ENCODE measurements at regions not wholly inside any gene's neighbourhood (a gene's known extent, or its start where the extent isn't known, plus 50 kb on each side); places are given as distances from the start of the nearest gene placed in this dataset.

DNA sequence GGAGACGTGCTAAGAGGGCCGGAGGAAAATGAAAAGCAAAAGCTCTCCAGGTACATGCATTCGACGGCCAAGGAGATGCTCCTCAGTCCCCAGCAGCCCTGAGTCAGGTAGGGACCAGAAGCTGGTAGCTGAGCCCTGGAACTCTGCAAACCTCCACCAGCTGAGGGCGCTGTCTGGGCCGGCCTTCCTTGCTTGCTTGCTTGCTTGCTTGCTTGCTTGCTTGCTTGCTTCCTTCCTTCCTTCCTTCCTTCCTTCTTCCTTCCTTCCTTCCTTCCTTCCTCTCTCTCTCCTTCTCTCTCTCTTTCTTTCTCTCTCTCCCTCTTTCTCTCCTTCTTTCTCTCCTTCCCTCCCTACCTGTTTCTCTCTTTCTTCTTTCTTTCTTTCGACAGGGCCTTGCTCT lies 94.6 kb upstream of the RASGRF1 start:
- no peak for DNase-seq

DNA sequence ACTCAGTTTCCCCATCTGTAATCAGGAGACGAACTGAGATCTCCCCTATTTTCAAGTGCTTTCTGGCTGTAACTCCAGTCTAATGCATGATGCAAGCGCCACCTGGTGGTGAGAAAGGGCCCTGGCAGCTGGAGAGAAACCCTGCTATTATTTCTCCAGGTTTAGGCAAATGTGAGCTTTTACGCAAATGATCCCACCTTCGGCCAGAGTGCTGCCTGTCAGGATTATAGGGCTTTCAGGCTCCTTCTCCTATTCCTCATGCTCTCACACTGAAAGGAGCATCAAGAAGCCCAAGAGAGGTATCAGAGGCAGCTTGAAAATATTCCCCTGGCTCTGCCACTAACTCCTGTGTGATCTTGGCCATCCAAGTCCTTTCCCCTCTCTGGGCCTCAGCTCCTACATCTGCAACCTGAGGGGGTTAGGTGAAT lies 93.9 kb upstream of the RASGRF1 start:
- peak; percentile 46 for DNase-seq

DNA sequence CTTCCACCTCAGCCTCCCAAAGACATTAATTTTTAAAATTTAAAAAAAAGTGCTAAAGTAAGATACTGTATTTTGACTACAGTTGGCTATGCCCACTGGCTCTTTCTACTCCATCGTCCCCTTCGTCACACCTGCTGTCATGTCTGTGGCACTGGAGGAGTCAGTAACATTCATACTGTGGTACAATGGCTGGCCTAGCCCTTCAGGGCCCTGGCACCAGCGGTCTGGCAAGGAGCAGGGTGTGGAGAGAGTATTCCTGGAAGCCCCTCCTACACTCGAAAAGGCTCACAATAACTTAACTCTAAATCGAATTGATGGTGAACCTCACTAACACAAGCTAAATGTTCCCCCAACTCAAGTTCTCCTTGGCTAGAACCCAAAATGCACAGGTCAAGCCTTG lies 89.7 kb upstream of the RASGRF1 start:
- no peak for DNase-seq

GRCh38 chr15:79179597-79179996 lies 89.0 kb upstream of the RASGRF1 start:
- DNase-seq = no peak

GRCh38 chr15:79179108-79179561 lies 88.6 kb upstream of the RASGRF1 start:
- DNase-seq = no peak

DNA sequence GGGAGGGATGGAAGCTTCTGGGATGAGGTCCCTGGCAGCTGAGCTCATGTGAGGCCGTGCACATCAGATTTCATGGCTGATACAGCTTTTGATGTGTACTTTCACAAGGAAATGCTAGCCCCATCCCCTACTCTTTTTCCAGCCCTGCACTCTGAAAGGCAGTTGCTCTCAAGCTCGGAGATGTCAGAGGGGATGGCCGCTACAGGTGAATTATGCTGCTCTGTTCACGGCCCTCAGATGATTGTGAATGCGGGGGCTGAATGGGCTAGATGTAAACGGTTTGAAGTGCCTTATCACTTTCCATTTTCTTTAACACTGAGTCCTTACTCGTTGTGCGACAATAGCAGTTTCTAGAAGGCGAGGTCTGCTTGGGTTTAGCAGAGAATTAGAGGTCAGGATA lies 88.0 kb upstream of the RASGRF1 start:
- no peak for DNase-seq

DNA sequence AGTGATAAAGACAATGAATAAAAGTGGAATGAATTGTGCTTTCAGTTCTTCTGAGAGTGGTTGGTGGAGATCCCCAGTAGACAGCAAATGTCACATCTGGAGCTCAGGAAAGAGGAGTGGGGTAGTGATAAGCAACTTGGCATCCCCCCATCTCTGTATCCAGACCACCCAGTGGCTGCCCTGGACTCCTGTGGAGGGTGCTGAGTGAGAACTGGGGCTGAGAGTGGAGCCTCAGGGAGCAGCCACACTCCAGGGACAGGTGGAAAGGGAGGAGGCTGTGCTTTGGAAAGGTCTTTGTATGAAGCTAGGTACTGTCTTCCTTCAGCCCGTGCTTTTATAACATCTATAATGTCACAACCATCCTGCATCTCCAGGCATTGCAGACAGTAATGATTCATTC lies 85.6 kb upstream of the RASGRF1 start:
- DNase-seq = no peak

- DNase-seq = no peak
These were observed 82.4 kb upstream of the RASGRF1 start for GRCh38 chr15:79172801-79173460.

DNA sequence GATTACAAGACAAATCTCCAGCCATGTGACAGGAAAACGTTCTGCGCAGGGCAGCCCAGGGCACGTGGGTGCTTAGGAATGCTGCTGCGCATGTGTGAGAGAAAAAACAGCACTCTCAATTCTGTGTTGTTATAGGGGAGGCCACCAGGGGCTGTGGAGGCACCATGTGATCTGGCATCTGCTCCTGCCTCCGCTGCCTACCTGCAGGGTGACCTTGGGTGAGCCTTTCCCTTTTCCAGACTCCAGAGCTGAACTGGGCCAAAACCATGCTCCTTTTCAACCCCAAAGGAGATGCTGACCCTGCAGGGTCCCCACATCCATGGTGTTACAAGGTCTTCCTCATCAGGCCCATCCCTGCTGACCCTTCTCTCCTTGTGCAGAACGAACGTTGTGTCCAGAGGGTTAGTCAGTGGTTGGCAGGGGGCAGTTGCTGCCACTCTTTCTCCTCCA lies 81.5 kb upstream of the RASGRF1 start:
- DNase-seq = no peak

DNA sequence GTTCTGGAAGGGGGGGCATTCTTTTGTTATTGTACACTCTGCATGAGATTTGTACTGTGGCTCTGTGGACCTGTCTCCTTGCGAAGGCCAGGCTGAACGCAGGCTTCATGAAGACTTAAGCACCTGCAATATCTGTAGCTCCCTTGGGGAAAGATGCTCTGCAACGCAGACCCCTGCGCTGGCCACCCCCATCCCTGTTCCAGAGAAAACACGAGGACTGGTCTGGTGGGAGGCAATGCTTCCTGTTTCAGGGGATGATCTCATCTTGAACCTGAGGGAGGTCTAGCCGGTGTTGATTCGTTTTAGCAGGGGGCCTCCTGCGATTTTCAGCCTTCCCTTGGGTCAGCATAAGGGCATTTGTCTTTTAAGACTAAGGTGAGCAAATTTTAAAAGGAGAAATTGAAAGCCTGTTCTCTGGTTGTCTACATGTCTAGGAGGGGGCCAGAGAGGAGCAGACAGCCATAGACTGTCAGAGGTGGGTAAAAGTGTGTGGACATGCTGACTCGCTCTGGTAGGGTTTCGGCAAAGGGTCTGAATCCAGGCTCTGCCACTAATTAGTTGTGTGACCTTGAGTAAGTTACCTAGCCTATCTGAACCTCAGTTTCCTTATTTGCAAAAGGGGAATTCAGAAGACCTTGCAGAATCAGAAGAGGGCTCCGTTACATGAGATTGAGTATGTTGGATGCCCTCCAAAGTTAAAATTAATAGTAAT lies 80.9 kb upstream of the RASGRF1 start:
- DNase-seq = no peak

- DNase-seq = no peak
These were observed 79.7 kb upstream of the RASGRF1 start for GRCh38 chr15:79170256-79170664.

DNA sequence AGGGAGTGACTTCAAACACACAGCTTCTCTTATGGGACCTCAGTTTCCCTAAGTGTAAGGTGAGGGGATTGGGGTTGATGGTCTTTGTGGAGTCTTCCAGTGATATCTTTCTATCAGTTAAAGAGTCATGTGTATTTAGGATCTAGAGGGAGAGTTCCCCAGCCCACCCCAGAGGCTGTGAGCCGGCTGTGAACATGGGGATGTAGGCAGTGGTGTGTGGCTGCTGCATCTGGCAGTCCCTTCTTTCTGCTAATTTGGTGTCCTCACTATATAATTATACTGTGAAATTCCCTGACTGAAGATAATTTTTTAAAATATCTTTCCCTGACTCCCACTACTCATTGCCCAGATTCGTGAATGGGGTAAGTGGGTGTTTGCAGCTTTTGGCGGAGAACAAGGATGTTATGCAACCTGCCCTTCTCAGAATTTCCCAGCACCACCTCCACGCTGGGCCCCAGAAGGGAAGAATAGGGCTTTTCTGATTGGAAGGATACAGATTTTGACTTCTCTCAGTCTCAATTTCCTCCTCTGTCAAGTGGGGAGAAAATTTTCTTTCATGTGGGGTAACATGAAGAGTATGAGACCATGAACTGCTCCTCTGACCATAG lies 79.0 kb upstream of the RASGRF1 start:
- DNase-seq = no peak

GRCh38 chr15:79168922-79169456 lies 78.4 kb upstream of the RASGRF1 start:
- peak; percentile 78 for DNase-seq

GRCh38 chr15:79167776-79168175 lies 77.2 kb upstream of the RASGRF1 start:
- no peak for DNase-seq

DNA sequence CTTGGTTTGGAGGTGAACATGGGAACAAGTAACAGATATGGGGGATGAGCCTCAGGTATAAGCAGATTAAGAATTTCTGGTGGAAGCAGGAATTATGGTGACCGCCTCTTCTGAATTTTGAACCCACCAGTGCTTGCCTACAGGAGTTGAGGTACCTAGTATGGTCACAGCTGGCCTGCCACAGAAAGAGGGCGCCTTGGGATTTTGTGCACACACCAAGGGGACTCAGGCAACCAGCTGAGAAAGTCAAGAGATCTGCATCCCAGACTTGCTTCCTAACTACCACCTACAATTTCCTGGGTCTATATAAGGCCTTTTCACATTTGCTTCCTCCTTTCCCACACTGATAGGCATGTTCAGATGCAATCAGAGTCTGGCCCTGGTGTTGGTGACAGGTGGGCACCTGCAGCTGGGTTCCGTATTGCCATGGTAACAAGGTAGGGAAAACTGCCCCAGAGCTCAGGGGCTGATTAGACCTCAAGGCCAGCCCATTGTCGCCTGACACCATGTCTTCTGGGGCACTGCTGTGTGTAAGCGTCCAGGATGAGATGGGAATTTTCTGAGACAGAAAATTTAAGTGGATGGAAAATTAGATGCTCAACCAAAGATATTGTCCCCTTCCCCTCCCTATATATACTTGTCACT lies 75.9 kb upstream of the RASGRF1 start:
- no peak for DNase-seq

DNA sequence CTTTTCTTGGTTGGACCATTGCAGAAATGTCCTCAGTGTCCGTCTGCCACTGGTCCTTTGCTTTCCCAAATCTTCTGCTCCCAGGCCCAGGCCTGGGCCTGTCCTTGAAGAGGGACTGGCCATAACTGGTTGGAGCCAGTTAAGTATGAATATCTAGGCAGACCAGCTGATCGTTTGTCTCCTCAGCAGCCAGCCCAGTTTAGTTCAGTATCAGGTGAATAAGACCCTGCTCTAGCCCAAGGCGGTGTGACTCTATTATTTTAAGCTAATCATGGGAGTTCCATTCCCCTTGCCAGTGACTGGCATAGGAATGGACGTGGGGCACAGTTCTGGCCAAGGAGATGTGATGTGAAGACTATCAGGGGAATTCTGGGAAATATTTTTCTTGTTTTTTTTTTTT lies 73.9 kb upstream of the RASGRF1 start:
- no peak for DNase-seq

GRCh38 chr15:79164043-79164442 lies 73.5 kb upstream of the RASGRF1 start:
- DNase-seq = no peak

- no peak for DNase-seq
These were observed 72.8 kb upstream of the RASGRF1 start for GRCh38 chr15:79163395-79163794.

GRCh38 chr15:79161837-79162508 lies 71.4 kb upstream of the RASGRF1 start:
- DNase-seq = no peak

DNA sequence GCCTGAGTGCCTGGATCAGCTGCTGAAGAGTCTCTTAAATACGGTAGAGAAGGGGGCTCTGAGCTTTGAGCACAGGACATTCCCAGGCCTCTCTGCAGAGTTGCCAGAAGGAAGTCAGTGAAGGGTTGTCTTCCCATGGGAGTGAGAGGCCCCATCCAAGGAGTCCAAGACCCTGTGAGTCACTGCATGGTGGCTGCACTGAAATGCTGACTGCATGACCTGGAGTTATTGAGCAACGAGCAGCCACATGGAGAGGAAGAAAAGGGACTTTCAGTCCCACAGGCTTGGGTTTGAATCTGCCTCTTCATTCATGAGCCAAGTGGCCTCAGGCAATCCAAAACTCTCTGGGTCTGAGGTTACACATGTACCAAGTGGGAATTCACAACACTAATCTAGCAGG lies 69.6 kb upstream of the RASGRF1 start:
- no peak for DNase-seq

DNA sequence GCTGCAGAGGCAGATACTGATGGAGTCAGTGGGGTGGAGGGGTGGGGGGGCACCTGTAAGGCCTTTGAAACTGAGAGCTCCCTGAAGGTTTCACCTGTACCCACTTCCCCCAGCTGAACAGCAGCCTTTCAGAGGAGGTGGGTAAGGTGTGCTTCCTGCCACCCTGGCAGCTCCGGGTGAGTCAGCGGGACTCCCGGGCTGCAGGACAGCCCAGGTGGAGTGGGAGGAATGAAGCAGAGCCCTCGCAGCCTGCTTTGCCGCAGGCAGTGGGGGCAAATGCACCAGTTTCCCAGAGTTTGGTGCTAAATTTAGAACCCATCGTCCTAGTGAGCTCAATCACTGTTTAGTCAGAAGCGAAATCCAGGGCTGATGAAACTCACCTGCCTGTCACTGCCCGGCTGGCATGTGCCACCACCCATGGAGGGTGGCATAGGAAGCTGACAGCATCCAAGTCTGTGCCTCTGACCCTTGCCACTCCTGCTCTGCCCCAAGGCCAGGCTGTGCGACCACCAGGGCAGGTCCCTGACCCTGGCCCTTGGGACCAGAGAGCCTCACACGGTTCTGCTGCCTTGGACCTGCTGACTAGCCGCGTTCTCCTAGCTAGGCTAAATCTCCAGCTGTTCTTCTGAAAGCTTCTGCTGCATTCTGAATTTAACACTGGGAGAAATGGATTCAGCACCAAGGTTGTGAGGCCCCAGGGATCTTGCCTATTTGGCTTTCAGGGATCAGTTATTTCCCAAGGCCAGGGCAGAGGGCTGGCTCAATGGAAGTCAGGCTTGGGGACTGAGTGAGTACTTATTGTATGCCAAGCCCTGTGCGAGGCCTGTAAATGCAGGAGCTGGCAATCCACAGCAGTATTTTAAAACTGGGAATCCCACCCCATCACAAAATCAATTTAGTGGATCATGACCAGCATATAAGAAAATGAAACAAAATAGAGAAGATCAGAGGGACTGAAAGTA lies 67.3 kb upstream of the RASGRF1 start:
- DNase-seq = no peak

Data from NCI-H2227 treated with DMSO at 0.1 percent for 48 hours (cell line).